OCI-LY3 (cell line): ENCODE measurements at regions not wholly inside any gene's neighbourhood (a gene's known extent, or its start where the extent isn't known, plus 50 kb on each side); places are given as distances from the start of the nearest gene placed in this dataset.

ENCODE experiments used
- EZH2phosphoT487 ChIP-seq: fragments of 200-600 bp; shearing (Covaris generic); IDR thresholded peaks from 2 replicates; pipeline ENCODE4 v1.6.1; 2018; ENCODE audit warnings: antibody characterized with exemption, mixed run types, low read depth
- TF ChIP-seq, protein P1 (sequence below): fragments of 200-600, 300-600 bp; sonication (generic); IDR thresholded peaks from 2 replicates; pipeline ENCODE4 v1.5.1; 2014; ENCODE audit warnings: antibody characterized with exemption, low read length, low read depth

DNA sequence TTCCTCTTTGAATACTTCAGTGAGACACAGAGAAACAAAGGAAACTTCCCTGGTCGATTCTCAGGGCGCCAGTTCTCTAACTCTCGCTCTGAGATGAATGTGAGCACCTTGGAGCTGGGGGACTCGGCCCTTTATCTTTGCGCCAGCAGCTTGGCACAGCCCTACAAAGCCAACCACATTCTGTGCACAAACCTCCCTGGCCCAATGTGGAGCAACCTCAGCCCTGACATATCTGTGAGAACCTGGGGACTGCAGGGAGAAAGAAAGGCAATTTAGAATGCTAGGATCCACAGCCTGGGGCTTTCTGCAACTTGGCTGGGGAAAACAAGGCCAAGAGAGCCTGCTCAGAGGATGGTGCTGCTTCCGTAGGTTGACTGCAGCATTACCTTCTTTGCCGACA, 63.5 kb upstream of the PRSS58 start:
- TF ChIP-seq, protein P1, sequence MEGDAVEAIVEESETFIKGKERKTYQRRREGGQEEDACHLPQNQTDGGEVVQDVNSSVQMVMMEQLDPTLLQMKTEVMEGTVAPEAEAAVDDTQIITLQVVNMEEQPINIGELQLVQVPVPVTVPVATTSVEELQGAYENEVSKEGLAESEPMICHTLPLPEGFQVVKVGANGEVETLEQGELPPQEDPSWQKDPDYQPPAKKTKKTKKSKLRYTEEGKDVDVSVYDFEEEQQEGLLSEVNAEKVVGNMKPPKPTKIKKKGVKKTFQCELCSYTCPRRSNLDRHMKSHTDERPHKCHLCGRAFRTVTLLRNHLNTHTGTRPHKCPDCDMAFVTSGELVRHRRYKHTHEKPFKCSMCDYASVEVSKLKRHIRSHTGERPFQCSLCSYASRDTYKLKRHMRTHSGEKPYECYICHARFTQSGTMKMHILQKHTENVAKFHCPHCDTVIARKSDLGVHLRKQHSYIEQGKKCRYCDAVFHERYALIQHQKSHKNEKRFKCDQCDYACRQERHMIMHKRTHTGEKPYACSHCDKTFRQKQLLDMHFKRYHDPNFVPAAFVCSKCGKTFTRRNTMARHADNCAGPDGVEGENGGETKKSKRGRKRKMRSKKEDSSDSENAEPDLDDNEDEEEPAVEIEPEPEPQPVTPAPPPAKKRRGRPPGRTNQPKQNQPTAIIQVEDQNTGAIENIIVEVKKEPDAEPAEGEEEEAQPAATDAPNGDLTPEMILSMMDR: no peak
- no peak for TF ChIP-seq EZH2phosphoT487
